Activated CD4-positive, alpha-beta T cell treated with anti-CD3 and anti-CD28 coated beads for 1 hour (primary cell): ENCODE measurements at regions not wholly inside any gene's neighbourhood (a gene's known extent, or its start where the extent isn't known, plus 50 kb on each side); places are given as distances from the start of the nearest gene placed in this dataset.

Experiments used
- DNase-seq: peaks from one replicate; pipeline ENCODE4 v3.0.0-alpha.2; 2020

- DNase-seq: no peak
Measured at GRCh38 chr1:60411591-60411990, 338.0 kb upstream of the C1orf87 start.

GRCh38 chr1:60402816-60403215 lies 329.2 kb upstream of the C1orf87 start:
- no peak for DNase-seq

DNA sequence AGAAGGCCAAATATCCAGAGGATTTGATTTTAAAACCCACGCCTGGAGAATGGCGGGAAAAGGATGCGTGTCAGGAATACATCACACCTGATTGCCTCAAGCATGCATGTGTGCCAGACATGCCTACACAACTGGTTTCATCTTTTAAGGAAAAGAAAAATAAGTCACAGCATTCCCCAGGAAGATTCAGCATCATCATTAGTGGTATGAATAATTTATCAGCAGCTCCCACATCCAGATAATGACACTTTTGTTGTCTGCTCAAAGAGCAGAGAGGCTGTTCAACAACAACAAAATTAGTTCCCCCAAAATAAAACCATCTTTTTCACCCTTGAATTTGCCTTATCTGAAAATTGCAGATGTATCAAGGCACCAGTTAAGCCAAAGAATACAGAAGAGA lies 328.6 kb upstream of the C1orf87 start:
- DNase-seq: no peak

- DNase-seq: no peak
Measured at GRCh38 chr1:60394436-60394835, 320.9 kb upstream of the C1orf87 start.

DNA sequence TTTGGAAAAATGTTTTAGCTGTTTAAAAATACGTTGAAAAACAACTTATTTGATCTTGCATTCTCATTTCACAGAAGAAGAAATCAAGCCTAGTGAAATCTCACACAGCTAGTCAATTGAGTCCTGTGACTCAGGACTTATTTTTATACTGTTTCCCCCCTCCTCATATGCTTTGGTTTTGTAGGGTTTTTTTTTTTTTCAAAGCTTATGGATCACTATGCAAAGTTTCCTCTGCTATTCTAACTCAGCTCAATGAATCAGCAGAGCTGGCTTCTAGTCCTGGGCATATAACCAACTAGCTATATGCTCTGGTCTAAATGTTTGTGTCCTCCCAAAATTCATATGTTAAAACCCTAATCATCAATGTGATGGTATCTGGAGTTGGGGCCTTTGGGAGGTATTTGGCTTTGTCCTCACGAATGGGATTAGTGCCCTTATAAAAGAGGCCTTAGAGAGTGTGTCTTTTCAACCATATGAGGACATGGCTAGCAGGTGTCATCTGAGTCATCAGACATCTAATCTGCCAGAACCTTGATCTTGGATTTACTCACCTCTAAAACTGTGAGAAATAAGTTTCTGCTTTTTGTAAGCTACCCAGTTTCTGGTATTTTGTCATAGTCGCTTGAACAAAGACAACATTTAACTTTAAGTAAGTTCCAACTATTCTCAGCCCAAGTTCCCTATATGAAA lies 317.2 kb upstream of the C1orf87 start:
- DNase-seq: no peak

DNA sequence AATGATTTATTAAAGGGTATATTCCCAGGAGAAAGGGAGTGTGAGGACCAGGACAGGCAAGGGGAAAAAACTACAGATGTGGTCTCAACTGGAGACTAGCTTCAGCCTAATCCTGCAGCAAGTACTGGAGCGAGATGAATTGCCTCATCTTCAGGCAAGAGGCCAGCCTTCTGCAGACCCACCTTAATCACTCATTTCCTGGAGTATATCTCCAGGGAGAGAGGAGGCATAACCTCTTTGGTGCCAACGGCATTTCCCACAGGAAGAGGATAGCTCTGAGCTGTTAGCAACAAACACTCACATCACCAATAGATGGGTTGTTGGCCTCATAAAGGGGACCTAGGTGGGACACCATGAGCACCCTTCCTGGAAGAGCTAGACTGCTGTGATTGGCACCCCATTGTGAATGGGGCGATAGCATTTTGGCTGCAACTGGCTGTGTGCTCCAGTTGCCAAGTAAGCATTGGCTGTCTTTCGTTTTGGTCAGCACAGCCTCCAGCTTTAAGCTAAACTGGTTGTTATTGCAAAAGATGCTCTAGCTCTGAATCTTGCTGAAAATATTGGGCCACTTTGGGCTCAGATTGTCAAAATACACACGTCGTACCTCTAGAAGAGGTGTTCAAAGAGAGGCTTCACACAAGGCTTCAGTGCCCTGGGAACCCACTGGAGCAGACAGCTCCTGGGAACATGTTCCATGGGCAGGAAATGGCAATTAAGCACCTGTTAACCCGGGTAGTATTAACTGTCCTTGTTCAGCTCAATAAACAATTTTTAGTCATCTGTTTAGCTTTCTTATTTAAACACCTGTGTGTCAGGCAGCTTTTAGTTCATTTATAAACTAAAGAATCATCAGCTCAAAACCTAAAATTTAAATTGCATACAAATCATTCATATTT lies 314.8 kb upstream of the C1orf87 start:
- DNase-seq: no peak

GRCh38 chr1:60387175-60387574 lies 313.6 kb upstream of the C1orf87 start:
- no peak for DNase-seq

- DNase-seq: no peak
Measured at GRCh38 chr1:60386249-60386648, 312.7 kb upstream of the C1orf87 start.

DNA sequence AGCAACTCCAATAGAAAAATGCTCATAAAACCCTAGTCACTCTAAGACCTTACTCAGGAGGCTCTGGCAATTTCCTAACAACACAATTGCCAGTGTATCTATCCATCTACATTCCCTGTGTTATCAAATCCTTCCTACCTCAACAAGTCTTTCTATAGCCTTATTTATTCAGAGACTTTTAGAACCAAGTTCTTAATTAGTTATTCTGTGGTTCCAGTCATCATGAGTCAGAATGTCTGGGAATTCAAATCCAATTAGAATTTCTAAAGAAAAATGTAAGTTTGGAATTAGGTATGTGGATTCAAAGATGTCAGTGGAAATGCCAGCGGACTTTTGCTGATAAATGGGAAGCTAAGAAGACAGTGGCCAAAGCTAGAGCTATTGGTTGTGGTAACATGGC lies 302.6 kb upstream of the C1orf87 start:
- no peak for DNase-seq

GRCh38 chr1:60374537-60374936 lies 301.0 kb upstream of the C1orf87 start:
- DNase-seq: no peak

DNA sequence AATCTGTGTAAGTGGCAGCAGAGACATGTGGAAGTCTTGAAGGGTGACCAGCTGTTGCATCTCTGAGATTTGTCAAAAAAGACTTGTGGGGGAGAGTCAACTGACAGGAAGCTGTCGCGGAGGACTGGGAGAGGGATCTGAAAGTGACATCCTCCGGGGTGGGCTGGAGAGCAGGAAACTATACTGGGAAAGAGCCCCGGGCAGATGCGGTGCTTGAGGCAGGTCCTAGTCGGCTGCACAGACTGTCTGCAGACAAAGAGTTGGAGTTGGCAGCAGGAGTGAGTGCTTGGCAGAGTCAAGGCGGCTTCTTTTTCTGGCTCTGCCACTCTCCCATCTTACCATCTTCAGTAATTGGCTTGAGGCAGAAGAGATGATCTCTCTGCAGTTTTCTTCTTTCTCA lies 294.0 kb upstream of the C1orf87 start:
- no peak for DNase-seq

DNA sequence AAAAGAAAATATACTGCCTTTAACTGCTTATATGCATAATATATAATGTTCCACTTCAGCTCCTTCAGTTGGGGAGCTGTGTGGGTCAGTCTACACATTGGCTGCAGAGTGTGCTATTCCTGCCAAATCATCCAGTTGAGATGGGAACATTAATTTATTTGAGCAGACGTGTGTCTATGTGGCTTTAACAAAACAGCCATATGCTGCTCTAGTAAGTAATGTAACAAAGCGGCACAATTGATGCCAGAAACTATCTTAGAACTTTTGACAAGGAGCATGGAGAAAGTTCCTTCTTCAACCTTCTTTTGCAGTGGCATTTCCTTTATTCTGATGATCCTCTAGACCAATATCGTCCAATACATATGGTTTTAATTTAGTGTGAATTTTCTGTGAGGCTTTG lies 285.9 kb upstream of the C1orf87 start:
- DNase-seq: no peak

DNA sequence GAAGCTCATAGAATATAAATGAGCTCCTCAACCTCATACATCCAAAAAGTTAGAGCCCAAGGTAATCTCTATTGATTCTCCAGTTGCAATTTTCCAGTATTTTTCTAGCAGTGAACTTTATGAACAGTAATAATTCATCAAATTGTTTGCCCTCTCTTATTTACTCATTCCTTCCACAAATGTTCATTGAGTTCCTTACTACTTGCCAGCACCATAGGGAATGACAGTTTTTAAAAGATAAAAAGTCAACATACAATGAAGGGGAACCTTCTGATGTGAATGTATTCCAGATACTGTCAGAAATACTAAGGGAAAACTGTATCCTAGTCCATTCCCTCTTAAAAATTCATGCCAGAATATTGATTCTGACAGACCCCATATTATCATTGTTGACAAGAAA lies 277.0 kb upstream of the C1orf87 start:
- no peak for DNase-seq

DNA sequence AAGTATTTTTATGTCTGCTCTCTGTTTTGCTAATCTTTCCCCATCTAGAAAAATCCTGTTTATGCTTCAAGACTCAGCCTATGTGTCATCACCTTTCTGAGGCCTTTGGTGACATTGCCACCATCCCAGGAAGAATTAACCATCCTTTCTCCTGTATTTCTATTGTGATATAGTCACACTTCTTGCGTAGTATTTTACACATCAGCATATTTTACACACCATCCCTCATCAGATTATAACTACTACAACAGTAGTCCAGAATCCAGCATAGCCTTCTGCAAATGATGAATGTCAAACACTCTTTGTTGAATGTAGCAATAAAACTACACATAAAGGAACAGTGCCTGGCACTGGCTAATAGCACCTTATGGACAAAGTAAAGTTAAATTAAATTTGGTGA lies 275.3 kb upstream of the C1orf87 start:
- DNase-seq: no peak

GRCh38 chr1:60345621-60346020 lies 272.1 kb upstream of the C1orf87 start:
- no peak for DNase-seq

GRCh38 chr1:60345049-60345448 lies 271.5 kb upstream of the C1orf87 start:
- DNase-seq: no peak

DNA sequence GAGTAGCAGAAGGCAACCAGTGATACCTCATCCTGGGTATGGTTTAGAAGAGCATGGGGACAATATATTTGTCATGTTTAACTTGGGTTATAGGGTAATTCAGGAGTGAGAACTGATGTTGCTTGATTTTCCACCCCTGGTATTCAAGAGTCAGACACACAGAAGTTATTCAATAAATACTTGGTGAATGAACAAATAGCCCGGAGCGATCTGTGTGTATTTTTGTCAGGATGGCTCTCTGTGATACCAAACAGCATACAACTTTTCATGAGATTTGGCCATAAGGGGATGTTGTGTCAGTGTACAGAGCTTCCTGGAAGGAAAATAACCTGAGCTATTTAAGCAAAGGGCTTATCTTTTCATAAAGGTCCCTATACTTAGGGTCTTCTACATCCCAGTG lies 270.2 kb upstream of the C1orf87 start:
- no peak for DNase-seq

GRCh38 chr1:60342569-60342968 lies 269.0 kb upstream of the C1orf87 start:
- no peak for DNase-seq

DNA sequence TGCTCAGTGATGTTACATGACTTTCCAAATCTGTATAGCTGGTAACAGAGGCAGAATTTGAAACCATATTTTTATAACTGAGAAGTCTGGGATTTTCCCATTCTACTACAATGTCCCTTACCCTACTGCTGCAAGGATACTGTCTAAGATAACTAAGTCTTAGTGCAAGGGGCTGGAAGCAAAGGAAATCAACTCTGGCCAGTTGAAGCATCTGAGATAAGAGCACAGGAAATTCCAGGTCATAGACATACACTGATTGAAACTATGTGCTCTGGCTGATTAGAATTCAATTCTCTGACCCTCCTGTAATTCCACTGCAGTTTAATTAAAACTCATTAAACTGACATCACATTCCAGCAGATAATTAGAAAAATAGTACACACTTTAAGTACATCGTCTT lies 267.7 kb upstream of the C1orf87 start:
- DNase-seq: no peak

GRCh38 chr1:60331647-60332046 lies 258.1 kb upstream of the C1orf87 start:
- DNase-seq: no peak

- DNase-seq: no peak
Measured at GRCh38 chr1:60329651-60330050, 256.1 kb upstream of the C1orf87 start.

DNA sequence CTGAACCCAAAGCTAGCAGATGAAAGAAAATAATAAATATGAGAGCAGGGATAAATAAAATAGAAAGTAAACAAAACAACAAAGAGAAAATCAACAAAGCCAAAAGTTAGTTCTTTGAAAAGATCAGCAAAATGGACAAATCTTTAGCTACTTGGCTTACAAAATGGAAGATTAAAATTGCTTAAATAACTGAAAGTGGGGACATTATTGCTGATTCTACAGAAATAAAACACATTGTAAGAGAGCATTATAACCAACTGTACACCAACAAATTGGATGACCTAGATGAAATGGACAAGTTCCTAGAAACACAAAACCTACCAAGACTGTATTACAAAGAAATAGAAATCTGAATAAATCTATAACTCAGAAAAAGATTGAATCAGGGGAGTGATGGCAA lies 238.3 kb upstream of the C1orf87 start:
- DNase-seq: no peak

GRCh38 chr1:60299581-60299980 lies 226.0 kb upstream of the C1orf87 start:
- no peak for DNase-seq

DNA sequence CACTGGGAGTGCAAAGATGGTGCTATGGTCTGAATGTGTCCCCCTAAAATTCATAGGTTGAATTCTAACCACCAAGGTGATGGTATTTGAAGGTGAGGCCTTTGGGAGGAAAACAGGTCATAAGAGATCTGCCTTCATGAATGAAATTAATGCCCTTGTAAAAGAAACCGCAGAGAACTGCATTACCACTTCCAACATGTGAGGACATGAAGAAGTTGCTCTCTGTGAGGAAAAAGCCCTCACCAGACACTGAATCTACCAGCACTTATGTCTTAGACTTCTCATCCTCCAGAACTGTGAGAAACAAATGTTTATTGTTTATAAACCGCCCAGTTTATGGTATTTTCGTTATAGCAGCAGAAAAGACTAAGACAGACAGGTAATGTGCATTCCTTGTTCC lies 224.7 kb upstream of the C1orf87 start:
- DNase-seq: no peak

- no peak for DNase-seq
Measured at GRCh38 chr1:60296794-60297193, 223.2 kb upstream of the C1orf87 start.
